Thymus (tissue), 11 donors: ENCODE measurements at regions not wholly inside any gene's neighbourhood (a gene's known extent, or its start where the extent isn't known, plus 50 kb on each side); places are given as distances from the start of the nearest gene placed in this dataset.
"Not testable (repeated sequence)": the region's sequence is repeated elsewhere in the genome, so short reads cannot be mapped to it uniquely, and the experiment has no call there.

Experiments used
- DNase-seq, 9 donors: peaks; one replicate each; pipeline ENCODE4 v3.0.0-alpha.2; 2013; ENCODE audit warnings: low spot score in 9 of 9, low read depth in 6 of 9, missing footprints in 1 of 9
- H3K27ac ChIP-seq, 2 donors: one replicate each; pipeline ENCODE4 v1.5.1; 2013; ENCODE audit warnings: control low read depth in 1 of 2, low read depth in 1 of 2, low read length in 1 of 2, mild to moderate bottlenecking in 1 of 2, moderate library complexity in 1 of 2
- H3K27me3 ChIP-seq, 2 donors: one replicate each; pipeline ENCODE4 v1.5.1; 2013; ENCODE audit warnings: low read length in 1 of 2; ENCODE audit not compliant: control insufficient read depth in 2 of 2, insufficient read depth in 1 of 2
- H3K36me3 ChIP-seq, 2 donors: one replicate each; pipeline ENCODE4 v1.5.1; 2013; ENCODE audit warnings: low read length in 1 of 2, mild to moderate bottlenecking in 1 of 2, moderate library complexity in 1 of 2; ENCODE audit not compliant: control insufficient read depth in 2 of 2, insufficient read depth in 2 of 2
- H3K4me1 ChIP-seq, 2 donors: one replicate each; pipeline ENCODE4 v1.5.1; 2013; ENCODE audit warnings: low read length in 2 of 2; ENCODE audit not compliant: control insufficient read depth in 2 of 2, insufficient read depth in 2 of 2
- H3K4me3 ChIP-seq, 2 donors: one replicate each; pipeline ENCODE4 v1.5.1; 2013; ENCODE audit warnings: low read length in 2 of 2, control low read depth in 1 of 2, mild to moderate bottlenecking in 1 of 2
- H3K9me3 ChIP-seq, 2 donors: one replicate each; pipeline ENCODE4 v1.5.1; 2013; ENCODE audit warnings: low read length in 1 of 2, mild to moderate bottlenecking in 1 of 2; ENCODE audit not compliant: control insufficient read depth in 2 of 2, insufficient read depth in 1 of 2
- WGBS: extraction: QIAGEN DNeasy Blood & Tissue Kit; methylation state at CpG from one replicate; pipeline ENCODE4 v1.1.7; 2013; 5-methylcytosine and 5-hydroxymethylcytosine counted together
- donor health status: healthy.

- Histone ChIP-seq H3K9me3 (no peaks in the 10 kb centered on the region), H3K27me3 (peaks cover 0 to 2% of the 10 kb centered on the region in 2 donors), H3K36me3 (no peaks in the 10 kb centered on the region), H3K27ac (no peak overlapping the region), H3K4me3 (no peak overlapping the region), H3K4me1 (no peaks in the 10 kb centered on the region)
- WGBS = 91% methylated on average over 6 of the region's 6 CpGs
- DNase-seq = no peak
These were observed 63.6 kb upstream of the INSIG1 start for GRCh38 chr7:155234158-155234492.

GRCh38 chr7:155234950-155235789, 62.5 kb upstream of the INSIG1 start:
- DNase-seq = no peak
- H3K36me3 ChIP-seq = no peaks in the 10 kb centered on the region
- no peak overlapping the region for H3K4me3 ChIP-seq
- H3K27ac ChIP-seq = no peak overlapping the region
- no peaks in the 10 kb centered on the region for H3K9me3 ChIP-seq
- WGBS = 93% methylated on average over 14 of the region's 14 CpGs
- no peaks in the 10 kb centered on the region for H3K4me1 ChIP-seq
- H3K27me3 ChIP-seq = peaks cover 0 to 2% of the 10 kb centered on the region in 2 donors

GRCh38 chr7:155236386-155236785, 61.3 kb upstream of the INSIG1 start:
- no peaks in the 10 kb centered on the region for H3K36me3 ChIP-seq
- H3K9me3 ChIP-seq = no peaks in the 10 kb centered on the region
- WGBS = 85% methylated on average over 10 of the region's 10 CpGs
- H3K4me1 ChIP-seq = no peaks in the 10 kb centered on the region
- H3K27ac ChIP-seq = no peak overlapping the region
- peaks cover 0 to 2% of the 10 kb centered on the region in 2 donors for H3K27me3 ChIP-seq
- no peak for DNase-seq
- H3K4me3 ChIP-seq = no peak overlapping the region

- WGBS = 74% methylated on average over 6 of the region's 6 CpGs
- peaks cover 0 to 2% of the 10 kb centered on the region in 2 donors for H3K27me3 ChIP-seq
- no peaks in the 10 kb centered on the region for H3K9me3 ChIP-seq
- no peak overlapping the region for H3K27ac ChIP-seq
- no peak overlapping the region for H3K4me3 ChIP-seq
- no peaks in the 10 kb centered on the region for H3K36me3 ChIP-seq
- no peak for DNase-seq
- H3K4me1 ChIP-seq = no peaks in the 10 kb centered on the region
These were observed 60.4 kb upstream of the INSIG1 start for GRCh38 chr7:155237297-155237696.

- Histone ChIP-seq H3K36me3 (no peaks in the 10 kb centered on the region), H3K27me3 (peaks cover 0 to 2% of the 10 kb centered on the region in 2 donors), H3K9me3 (no peaks in the 10 kb centered on the region), H3K4me3 (no peak overlapping the region), H3K4me1 (no peaks in the 10 kb centered on the region), H3K27ac (no peak overlapping the region)
- WGBS = 96% methylated on average over 5 of the region's 5 CpGs
- DNase-seq = no peak
These were observed 59.9 kb upstream of the INSIG1 start for GRCh38 chr7:155237730-155238129.

GRCh38 chr7:155239431-155240087, 58.1 kb upstream of the INSIG1 start:
- H3K4me1 ChIP-seq, H3K9me3 ChIP-seq, H3K4me3 ChIP-seq, H3K27ac ChIP-seq, H3K27me3 ChIP-seq, H3K36me3 ChIP-seq: not testable (repeated sequence)
- 26% methylated on average over 14 of the region's 14 CpGs for WGBS
- DNase-seq = peak in 1 of 9 donors; percentile 19

GRCh38 chr7:155244675-155245074, 53.0 kb upstream of the INSIG1 start:
- H3K27ac ChIP-seq = no peak overlapping the region
- peaks cover 0 to 2% of the 10 kb centered on the region in 2 donors for H3K27me3 ChIP-seq
- peaks cover 1 to 5% of the 10 kb centered on the region in 2 donors for H3K9me3 ChIP-seq
- DNase-seq = no peak
- no peak overlapping the region for H3K4me3 ChIP-seq
- no peaks in the 10 kb centered on the region for H3K36me3 ChIP-seq
- 97% methylated on average over 5 of the region's 5 CpGs for WGBS
- no peaks in the 10 kb centered on the region for H3K4me1 ChIP-seq

GRCh38 chr7:155247479-155248365, 50.0 kb upstream of the INSIG1 start:
- H3K4me1 ChIP-seq = no peaks in the 10 kb centered on the region
- no peak overlapping the region for H3K27ac ChIP-seq
- no peak overlapping the region for H3K4me3 ChIP-seq
- H3K9me3 ChIP-seq = peaks cover 1 to 5% of the 10 kb centered on the region in 2 donors
- DNase-seq = no peak
- H3K27me3 ChIP-seq = peaks cover 0 to 4% of the 10 kb centered on the region in 2 donors
- no peaks in the 10 kb centered on the region for H3K36me3 ChIP-seq
- WGBS = 95% methylated on average over 14 of the region's 14 CpGs
